HG03342 (cell line): ENCODE measurements at regions not wholly inside any gene's neighbourhood (a gene's known extent, or its start where the extent isn't known, plus 50 kb on each side); places are given as distances from the start of the nearest gene placed in this dataset.

Source experiments
- ATAC-seq: cut with Tn5 transposase; IDR thresholded peaks from one replicate; pipeline ENCODE4 v1.9.1; 2021; ENCODE audit warnings: mild to moderate bottlenecking, moderate library complexity; ENCODE audit not compliant: unreplicated experiment

- ATAC-seq = no peak
Observed at GRCh38 chr9:38232895-38233294, 159.6 kb upstream of the ALDH1B1 start.

DNA sequence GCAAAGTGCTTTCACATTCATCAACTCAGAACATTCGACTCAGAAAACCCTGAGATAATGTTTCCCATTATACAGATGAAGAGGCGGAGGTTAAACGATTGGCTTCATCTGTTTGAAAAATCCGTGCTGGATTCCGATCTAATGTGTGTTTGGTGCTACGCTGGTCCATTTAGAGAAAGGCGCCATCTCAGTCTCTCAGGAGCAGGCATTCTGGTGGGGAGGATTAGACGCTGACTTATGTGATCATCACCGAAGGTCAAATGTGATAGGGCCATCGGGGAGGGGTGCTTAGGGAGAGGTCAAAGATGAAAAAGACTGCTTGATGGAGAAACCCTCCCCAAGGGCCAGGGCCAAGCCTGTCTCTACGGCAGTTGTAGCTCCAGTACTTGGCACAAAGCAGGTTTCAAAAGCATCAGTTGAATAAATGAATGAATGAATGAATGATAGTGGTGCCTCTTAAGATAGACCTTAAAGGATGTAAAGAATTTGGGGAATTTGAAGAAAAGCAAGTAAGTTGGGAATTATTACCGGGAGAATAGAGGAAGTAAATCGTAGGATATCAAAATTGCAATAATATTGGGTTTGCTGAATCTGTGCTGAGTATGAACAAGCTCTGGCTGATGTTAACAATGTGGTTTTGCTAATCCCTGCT lies 160.6 kb upstream of the SHB start:
- ATAC-seq = no peak

DNA sequence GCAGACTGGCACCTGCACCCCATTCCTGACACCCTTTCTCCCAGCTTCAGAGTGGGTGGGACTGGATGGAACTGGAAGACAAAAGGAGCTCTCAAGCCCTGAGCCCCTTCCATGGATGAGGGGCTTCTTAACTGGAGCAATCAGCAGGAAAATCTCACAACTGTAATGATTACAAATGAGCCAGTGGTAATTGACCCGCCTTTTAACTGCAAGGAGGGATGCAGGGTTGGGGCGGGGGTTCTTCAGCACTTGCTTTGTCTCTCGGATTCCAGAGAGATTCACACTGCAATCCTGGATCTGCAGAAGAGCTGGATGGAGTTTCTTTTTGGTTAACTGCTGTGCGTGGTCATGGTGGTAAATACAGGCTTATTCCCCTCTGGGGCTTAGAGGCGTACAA lies 160.1 kb upstream of the SHB start:
- ATAC-seq = no peak

- no peak for ATAC-seq
Observed at GRCh38 chr9:38228331-38229103, 159.5 kb upstream of the SHB start.

- ATAC-seq = no peak
Observed at GRCh38 chr9:38227656-38228055, 158.6 kb upstream of the SHB start.

GRCh38 chr9:38227061-38227540 lies 158.1 kb upstream of the SHB start:
- ATAC-seq = no peak

GRCh38 chr9:38226491-38226951 lies 157.5 kb upstream of the SHB start:
- ATAC-seq = no peak

- no peak for ATAC-seq
Observed at GRCh38 chr9:38224941-38225340, 155.9 kb upstream of the SHB start.

GRCh38 chr9:38216572-38216971 lies 147.5 kb upstream of the SHB start:
- ATAC-seq = no peak

- ATAC-seq = no peak
Observed at GRCh38 chr9:38215465-38215864, 146.4 kb upstream of the SHB start.

DNA sequence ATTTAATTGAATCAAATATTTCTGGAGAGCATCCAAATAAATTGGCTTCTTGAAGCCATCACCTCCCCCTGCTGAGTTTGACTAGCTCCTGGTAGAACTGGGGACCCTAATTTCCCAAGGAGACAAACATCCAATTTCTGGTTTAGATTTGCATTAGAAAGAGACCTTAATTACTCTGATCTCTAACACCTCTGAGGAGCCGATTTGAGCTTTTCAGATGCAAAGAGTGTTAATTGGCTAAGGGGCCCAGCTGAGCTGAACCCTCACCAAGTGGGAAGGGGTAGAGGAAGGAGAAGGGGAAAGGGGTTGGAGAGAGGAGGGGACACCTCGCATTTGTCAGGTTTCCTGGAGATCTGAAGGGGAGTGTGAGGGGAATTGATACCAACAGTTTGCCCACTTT lies 145.4 kb upstream of the SHB start:
- no peak for ATAC-seq

GRCh38 chr9:38213631-38214299 lies 144.7 kb upstream of the SHB start:
- ATAC-seq = no peak

- ATAC-seq = no peak
Observed at GRCh38 chr9:38212016-38212415, 143.0 kb upstream of the SHB start.

GRCh38 chr9:38211002-38211401 lies 142.0 kb upstream of the SHB start:
- no peak for ATAC-seq

DNA sequence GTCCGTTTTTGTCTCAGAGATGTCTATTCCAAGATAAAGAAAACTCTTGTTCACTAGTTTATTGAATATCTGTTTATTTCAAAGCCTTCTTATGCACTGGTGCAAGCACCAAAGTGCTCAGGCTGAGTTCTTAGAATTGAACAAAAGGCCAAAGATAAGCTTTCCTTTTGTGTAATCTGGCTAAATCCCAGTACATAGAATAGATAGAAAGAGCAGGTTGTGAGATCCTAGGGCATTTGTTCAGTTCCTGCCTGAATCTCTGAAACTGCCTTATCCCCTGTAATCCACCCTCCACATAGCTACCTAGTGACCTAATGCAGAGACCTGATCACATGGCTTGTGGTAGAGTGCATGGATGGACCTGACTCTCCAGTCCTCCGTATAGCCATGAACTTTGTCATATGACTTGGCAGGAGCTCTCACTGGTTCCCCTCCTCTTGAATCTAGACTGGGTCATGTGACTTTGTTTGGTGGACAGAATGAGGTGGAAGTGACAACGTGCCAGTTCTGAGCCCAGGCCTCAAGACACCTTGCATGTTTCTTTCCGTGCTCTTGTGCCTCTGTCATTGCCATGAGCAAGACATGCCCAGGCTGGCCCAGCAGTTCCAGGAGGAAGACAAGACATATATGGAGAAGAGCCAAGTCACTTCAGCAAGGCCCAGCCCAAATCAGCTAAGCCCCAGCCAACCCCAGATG lies 139.3 kb upstream of the SHB start:
- no peak for ATAC-seq

GRCh38 chr9:38207247-38207778 lies 138.3 kb upstream of the SHB start:
- ATAC-seq = no peak

DNA sequence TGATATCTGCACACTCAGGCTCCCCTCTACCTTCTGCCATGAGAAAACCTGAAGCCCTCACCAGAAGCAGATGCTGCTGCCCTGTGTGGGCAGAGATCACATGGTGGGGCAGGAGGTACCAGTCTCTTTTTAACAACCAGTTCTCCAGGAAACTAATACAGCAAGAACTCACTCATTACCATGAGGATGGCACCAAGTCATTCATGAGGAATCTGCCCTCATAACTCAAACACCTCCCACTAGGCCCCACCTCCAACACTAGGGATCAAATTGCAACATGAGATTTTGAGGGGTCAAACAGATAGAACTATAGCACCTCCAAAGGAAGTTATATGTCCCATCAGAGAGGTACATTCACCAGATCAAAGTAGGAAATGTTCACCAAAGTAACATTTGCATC lies 136.3 kb upstream of the SHB start:
- ATAC-seq = no peak

DNA sequence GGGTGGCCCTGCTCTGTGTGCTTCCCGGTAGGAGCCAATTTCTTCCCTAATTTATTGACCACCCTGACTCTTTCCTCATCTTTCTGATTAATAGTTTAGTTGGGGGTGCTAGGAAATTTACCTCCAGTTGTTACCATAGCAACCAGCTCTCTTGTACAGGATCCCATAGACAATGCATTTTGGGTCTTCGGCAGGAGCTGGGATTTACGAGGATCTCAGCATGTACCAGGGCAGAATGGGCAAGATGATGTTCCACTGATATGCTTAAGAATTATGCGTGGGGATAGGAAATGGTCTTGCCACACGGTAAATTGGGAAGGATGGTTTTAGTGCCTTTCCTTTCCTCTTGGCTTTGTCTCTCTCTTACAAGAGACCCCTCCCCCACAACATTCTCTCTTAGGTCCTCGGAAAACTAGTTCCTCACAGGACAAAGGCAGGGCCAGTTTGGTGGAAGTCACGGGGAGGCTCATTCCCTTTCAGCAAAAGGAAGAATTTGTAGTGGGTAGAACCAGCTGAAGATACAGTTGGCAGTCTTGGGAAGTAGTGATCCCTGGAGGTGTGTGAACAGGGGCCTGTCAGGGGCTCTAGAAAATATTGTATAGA lies 133.4 kb upstream of the SHB start:
- ATAC-seq = no peak

DNA sequence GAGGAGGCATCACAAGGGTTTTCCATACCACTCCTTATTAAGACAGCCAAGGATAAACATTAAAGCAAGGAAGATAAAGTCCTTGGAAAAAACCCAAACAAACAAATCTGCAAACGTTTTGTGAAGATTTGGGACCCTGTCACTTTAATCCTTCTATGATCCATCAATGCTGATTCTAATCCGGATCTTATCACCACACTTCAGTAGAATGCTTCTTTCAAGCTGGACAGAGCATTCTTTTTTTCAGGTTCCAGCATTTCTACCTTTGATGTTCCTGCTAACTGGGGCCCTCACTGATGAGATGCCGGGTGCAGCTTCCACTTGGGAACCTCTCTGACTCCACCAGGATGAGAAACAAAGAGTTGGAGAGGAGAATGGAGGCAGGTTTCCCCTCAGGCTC lies 132.8 kb upstream of the SHB start:
- ATAC-seq = no peak

GRCh38 chr9:38200431-38200830 lies 131.4 kb upstream of the SHB start:
- ATAC-seq = no peak

GRCh38 chr9:38198140-38198539 lies 129.1 kb upstream of the SHB start:
- no peak for ATAC-seq
